H1 (cell line): ENCODE measurements at regions not wholly inside any gene's neighbourhood (a gene's known extent, or its start where the extent isn't known, plus 50 kb on each side); places are given as distances from the start of the nearest gene placed in this dataset.

Experiments used
- RNF2 ChIP-seq: fragments of 200-900, 300-1000 bp; sonication (generic); IDR thresholded peaks from 2 replicates; pipeline ENCODE4 v1.7.1; 2016; ENCODE audit warnings: borderline replicate concordance, low read depth, mild to moderate bottlenecking, antibody characterized with exemption, low read length; ENCODE audit not compliant: poor library complexity, severe bottlenecking; ENCODE audit errors: missing control alignments
- TF ChIP-seq, protein P1 (sequence below): fragments of 300-600 bp; sonication (generic); IDR thresholded peaks from 2 replicates; pipeline ENCODE4 v1.7.1; 2012; ENCODE audit warnings: low read length, moderate library complexity, mild to moderate bottlenecking, inconsistent platforms; ENCODE audit not compliant: insufficient replicate concordance

DNA sequence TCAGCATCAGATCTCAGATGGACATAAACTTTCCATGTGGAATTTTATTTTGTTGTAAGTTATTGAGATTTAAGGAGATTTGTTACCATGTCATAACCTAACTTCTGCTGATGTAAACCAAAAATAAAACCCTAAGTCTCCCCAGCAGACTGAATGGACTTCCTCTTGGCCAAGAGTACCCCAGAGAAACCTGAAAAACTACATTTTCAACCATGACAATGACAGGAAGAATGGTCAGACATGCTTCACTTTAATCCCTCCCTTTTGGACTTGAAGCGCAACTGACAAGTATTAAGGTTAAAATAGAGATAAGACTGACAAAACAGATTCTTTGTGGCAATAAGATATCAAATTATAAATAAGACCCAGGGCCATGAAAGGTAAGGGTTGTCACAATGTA is 579.7 kb upstream of the RAG2 start (continued):
- TF ChIP-seq, protein P1, sequence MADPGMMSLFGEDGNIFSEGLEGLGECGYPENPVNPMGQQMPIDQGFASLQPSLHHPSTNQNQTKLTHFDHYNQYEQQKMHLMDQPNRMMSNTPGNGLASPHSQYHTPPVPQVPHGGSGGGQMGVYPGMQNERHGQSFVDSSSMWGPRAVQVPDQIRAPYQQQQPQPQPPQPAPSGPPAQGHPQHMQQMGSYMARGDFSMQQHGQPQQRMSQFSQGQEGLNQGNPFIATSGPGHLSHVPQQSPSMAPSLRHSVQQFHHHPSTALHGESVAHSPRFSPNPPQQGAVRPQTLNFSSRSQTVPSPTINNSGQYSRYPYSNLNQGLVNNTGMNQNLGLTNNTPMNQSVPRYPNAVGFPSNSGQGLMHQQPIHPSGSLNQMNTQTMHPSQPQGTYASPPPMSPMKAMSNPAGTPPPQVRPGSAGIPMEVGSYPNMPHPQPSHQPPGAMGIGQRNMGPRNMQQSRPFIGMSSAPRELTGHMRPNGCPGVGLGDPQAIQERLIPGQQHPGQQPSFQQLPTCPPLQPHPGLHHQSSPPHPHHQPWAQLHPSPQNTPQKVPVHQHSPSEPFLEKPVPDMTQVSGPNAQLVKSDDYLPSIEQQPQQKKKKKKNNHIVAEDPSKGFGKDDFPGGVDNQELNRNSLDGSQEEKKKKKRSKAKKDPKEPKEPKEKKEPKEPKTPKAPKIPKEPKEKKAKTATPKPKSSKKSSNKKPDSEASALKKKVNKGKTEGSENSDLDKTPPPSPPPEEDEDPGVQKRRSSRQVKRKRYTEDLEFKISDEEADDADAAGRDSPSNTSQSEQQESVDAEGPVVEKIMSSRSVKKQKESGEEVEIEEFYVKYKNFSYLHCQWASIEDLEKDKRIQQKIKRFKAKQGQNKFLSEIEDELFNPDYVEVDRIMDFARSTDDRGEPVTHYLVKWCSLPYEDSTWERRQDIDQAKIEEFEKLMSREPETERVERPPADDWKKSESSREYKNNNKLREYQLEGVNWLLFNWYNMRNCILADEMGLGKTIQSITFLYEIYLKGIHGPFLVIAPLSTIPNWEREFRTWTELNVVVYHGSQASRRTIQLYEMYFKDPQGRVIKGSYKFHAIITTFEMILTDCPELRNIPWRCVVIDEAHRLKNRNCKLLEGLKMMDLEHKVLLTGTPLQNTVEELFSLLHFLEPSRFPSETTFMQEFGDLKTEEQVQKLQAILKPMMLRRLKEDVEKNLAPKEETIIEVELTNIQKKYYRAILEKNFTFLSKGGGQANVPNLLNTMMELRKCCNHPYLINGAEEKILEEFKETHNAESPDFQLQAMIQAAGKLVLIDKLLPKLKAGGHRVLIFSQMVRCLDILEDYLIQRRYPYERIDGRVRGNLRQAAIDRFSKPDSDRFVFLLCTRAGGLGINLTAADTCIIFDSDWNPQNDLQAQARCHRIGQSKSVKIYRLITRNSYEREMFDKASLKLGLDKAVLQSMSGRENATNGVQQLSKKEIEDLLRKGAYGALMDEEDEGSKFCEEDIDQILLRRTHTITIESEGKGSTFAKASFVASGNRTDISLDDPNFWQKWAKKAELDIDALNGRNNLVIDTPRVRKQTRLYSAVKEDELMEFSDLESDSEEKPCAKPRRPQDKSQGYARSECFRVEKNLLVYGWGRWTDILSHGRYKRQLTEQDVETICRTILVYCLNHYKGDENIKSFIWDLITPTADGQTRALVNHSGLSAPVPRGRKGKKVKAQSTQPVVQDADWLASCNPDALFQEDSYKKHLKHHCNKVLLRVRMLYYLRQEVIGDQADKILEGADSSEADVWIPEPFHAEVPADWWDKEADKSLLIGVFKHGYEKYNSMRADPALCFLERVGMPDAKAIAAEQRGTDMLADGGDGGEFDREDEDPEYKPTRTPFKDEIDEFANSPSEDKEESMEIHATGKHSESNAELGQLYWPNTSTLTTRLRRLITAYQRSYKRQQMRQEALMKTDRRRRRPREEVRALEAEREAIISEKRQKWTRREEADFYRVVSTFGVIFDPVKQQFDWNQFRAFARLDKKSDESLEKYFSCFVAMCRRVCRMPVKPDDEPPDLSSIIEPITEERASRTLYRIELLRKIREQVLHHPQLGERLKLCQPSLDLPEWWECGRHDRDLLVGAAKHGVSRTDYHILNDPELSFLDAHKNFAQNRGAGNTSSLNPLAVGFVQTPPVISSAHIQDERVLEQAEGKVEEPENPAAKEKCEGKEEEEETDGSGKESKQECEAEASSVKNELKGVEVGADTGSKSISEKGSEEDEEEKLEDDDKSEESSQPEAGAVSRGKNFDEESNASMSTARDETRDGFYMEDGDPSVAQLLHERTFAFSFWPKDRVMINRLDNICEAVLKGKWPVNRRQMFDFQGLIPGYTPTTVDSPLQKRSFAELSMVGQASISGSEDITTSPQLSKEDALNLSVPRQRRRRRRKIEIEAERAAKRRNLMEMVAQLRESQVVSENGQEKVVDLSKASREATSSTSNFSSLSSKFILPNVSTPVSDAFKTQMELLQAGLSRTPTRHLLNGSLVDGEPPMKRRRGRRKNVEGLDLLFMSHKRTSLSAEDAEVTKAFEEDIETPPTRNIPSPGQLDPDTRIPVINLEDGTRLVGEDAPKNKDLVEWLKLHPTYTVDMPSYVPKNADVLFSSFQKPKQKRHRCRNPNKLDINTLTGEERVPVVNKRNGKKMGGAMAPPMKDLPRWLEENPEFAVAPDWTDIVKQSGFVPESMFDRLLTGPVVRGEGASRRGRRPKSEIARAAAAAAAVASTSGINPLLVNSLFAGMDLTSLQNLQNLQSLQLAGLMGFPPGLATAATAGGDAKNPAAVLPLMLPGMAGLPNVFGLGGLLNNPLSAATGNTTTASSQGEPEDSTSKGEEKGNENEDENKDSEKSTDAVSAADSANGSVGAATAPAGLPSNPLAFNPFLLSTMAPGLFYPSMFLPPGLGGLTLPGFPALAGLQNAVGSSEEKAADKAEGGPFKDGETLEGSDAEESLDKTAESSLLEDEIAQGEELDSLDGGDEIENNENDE: no peak
- TF ChIP-seq RNF2: no peak
